Calu3 (cell line): ENCODE measurements at regions not wholly inside any gene's neighbourhood (a gene's known extent, or its start where the extent isn't known, plus 50 kb on each side); places are given as distances from the start of the nearest gene placed in this dataset.

Experiments
- BruUV-seq: library from RNA; stranded (reverse); fragments of 400-500 nt; replicated peaks from 2 replicates; lab custom pipeline; 2021; lab: Mats Ljungman, UMichigan
- CTCF ChIA-PET: fragments of 300-600 bp; sonication (Branson Sonifier 250); formaldehyde crosslinking; loops from one replicate; lab custom pipeline; 2022; ENCODE audit warnings: antibody characterized with exemption; lab: Charles Lee
- DNase-seq: peaks from one replicate; pipeline ENCODE4 v3.0.0; 2022
- H3K27ac Mint-ChIP-seq: one replicate; pipeline ENCODE4 v1.8.0; 2022; ENCODE audit warnings: mixed read lengths; ENCODE audit not compliant: unreplicated experiment
- H3K27me3 Mint-ChIP-seq: one replicate; pipeline ENCODE4 v1.8.0; 2022; ENCODE audit warnings: mixed read lengths; ENCODE audit not compliant: unreplicated experiment
- H3K36me3 Mint-ChIP-seq: one replicate; pipeline ENCODE4 v1.8.0; 2022; ENCODE audit warnings: mild to moderate bottlenecking, moderate library complexity, mixed read lengths; ENCODE audit not compliant: insufficient read depth, unreplicated experiment
- H3K4me1 Mint-ChIP-seq: one replicate; pipeline ENCODE4 v1.8.0; 2022; ENCODE audit warnings: mild to moderate bottlenecking, low read depth, mixed read lengths; ENCODE audit not compliant: unreplicated experiment
- H3K4me3 Mint-ChIP-seq: one replicate; pipeline ENCODE4 v1.8.0; 2022; ENCODE audit warnings: mild to moderate bottlenecking, low read depth, moderate library complexity, mixed read lengths; ENCODE audit not compliant: unreplicated experiment
- H3K9me3 Mint-ChIP-seq: one replicate; pipeline ENCODE4 v1.8.0; 2022; ENCODE audit warnings: low read depth, mixed read lengths; ENCODE audit not compliant: unreplicated experiment
- intact Hi-C: fragments of 100-400 bp; cut with micrococcal nuclease; formaldehyde crosslinking; loops from one replicate; pipeline ENCODE4 v1.10.0; 2022; ENCODE audit not compliant: unreplicated experiment
- TF ChIP-seq, protein P1 (sequence below): fragments of 200-600 bp; IDR thresholded peaks from one replicate; pipeline ENCODE4 v1.8.0; 2022; ENCODE audit warnings: antibody characterized with exemption; ENCODE audit not compliant: unreplicated experiment

DNA sequence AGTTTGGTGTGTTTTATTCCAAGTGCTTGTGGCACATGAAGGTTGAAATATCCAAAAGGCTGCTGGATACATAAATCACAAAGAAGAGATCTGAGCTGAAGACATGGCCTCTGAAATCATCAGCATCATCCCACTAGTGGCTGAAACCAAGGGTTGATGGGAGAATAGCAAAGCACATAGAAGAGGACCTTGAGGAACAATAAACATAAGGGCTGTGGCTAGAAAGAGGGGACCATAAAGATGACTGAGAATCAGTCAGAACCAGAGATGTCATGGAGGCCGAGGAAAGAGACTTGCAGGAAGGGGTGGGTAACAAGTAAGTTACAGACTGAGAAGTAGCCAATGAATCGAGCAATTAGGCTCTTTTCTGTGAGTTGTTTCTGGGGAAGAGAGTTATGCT is 116.8 kb downstream of the CDC42EP3 start:
- Mint-ChIP-seq H3K4me1 (peaks cover 8% of the 10 kb centered on the region), H3K27ac (no peak overlapping the region), H3K27me3 (no peaks in the 10 kb centered on the region), H3K36me3 (no peaks in the 10 kb centered on the region), H3K4me3 (no peak overlapping the region), H3K9me3 (no peaks in the 10 kb centered on the region)
- BruUV-seq, result no TSS peak
- intact Hi-C loops, result no loop called here
- no peak for DNase-seq
- TF ChIP-seq, protein P1, sequence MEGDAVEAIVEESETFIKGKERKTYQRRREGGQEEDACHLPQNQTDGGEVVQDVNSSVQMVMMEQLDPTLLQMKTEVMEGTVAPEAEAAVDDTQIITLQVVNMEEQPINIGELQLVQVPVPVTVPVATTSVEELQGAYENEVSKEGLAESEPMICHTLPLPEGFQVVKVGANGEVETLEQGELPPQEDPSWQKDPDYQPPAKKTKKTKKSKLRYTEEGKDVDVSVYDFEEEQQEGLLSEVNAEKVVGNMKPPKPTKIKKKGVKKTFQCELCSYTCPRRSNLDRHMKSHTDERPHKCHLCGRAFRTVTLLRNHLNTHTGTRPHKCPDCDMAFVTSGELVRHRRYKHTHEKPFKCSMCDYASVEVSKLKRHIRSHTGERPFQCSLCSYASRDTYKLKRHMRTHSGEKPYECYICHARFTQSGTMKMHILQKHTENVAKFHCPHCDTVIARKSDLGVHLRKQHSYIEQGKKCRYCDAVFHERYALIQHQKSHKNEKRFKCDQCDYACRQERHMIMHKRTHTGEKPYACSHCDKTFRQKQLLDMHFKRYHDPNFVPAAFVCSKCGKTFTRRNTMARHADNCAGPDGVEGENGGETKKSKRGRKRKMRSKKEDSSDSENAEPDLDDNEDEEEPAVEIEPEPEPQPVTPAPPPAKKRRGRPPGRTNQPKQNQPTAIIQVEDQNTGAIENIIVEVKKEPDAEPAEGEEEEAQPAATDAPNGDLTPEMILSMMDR, result no peak
- CTCF ChIA-PET, result no interaction called here

DNA sequence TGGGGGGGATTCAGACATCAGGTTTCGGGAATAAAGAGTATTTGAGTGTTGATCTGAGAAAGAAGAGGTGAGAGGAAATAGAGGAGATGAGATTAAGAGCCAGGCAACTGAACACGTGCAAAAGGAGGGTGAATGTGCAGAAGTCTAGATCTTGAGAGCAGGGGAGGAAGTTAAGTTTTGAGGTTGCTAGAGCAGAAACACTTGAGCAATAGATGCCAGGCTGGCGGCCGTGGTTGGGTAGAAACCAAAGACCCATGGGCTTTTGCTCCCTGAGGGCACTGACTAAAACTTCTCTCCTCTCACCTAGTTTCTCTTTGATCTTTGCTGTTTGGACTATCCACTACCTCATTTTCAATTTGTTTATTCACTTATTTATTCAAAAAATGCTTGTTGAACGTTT is 116.0 kb downstream of the CDC42EP3 start:
- TF ChIP-seq, protein P1, result no peak
- H3K4me3 Mint-ChIP-seq, result no peak overlapping the region
- intact Hi-C loops, result no loop called here

DNA sequence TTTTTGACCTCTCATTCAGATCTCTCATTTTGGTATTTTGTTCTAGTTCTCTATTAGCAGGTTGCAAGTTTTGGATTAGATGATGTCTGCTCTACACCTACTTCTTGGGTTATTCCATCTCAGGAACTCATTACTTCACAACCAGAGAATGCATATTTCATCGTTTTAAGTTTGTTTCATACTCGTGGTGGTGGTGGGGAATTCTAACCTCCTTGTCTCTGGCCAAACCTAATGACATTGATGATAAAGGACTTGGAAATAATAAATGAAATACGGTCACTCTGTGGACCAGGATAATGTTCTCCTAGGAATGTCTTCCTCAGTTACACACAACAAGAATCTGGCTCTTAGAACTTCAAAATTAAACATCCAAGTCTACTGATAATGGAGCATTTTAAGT is 115.2 kb downstream of the CDC42EP3 start:
- Mint-ChIP-seq H3K36me3 (no peaks in the 10 kb centered on the region), H3K27ac (no peak overlapping the region), H3K4me3 (no peak overlapping the region), H3K9me3 (no peaks in the 10 kb centered on the region), H3K27me3 (no peaks in the 10 kb centered on the region), H3K4me1 (peaks cover 20% of the 10 kb centered on the region)
- intact Hi-C loops, result no loop called here
- CTCF ChIA-PET, result no interaction called here
- DNase-seq, result no peak
- TF ChIP-seq, protein P1, result no peak
- BruUV-seq, result no TSS peak

More for the DNA sequence above, 116.0 kb downstream of the CDC42EP3 start:
- Mint-ChIP-seq H3K9me3 (no peaks in the 10 kb centered on the region), H3K36me3 (no peaks in the 10 kb centered on the region), H3K4me1 (peaks cover 12% of the 10 kb centered on the region), H3K27ac (no peak overlapping the region), H3K27me3 (no peaks in the 10 kb centered on the region)
- DNase-seq, result no peak
- CTCF ChIA-PET, result no interaction called here
- no TSS peak for BruUV-seq

DNA sequence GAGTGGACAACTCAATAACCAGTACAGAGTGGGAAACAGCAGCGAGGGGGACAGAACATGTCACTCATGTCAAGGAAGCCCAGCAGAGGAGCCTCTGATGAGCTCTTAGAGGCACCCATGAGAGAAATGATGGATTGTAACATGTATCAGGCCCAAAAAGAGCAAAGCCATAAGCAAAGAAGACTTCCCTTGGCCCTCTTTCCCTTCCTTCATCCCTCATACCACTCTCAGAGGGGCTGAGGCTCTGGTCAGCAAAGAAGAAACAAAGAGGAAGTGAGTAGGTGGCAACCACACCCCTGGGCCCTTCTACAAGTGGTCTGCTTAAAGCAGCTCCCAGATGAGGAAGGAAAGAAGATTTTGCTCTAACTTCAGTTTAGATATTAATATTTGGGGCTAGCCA is 112.8 kb downstream of the CDC42EP3 start:
- H3K9me3 Mint-ChIP-seq, result no peaks in the 10 kb centered on the region
- intact Hi-C loops, result no loop called here

More for the DNA sequence above, 112.8 kb downstream of the CDC42EP3 start:
- TF ChIP-seq, protein P1, result no peak
- no peaks in the 10 kb centered on the region for H3K36me3 Mint-ChIP-seq
- CTCF ChIA-PET, result interaction anchor here (0.5 to 0.7 kb wide), 2 partner anchors 32 to 1123 kb away, joined by 3 to 4 read pairs; no protein-coding TSS in a partner anchor
- H3K4me1 Mint-ChIP-seq, result peaks cover 22% of the 10 kb centered on the region
- H3K27ac Mint-ChIP-seq, result no peak overlapping the region
- no peak for DNase-seq
- BruUV-seq, result no TSS peak
- no peaks in the 10 kb centered on the region for H3K27me3 Mint-ChIP-seq
- no peak overlapping the region for H3K4me3 Mint-ChIP-seq
